Mucosa of gallbladder (tissue), 1 donor: ENCODE measurements at regions not wholly inside any gene's neighbourhood (a gene's known extent, or its start where the extent isn't known, plus 50 kb on each side); places are given as distances from the start of the nearest gene placed in this dataset.
A peak's percentile ranks its signal among the peaks of the same experiment; 100 is the strongest.

Experiments used
- DNase-seq: peaks from one replicate; pipeline ENCODE4 v3.0.0-alpha.2; 2020; ENCODE audit warnings: low spot score
- donor health status: DM: no; HTN: no; CAD: no.

DNA sequence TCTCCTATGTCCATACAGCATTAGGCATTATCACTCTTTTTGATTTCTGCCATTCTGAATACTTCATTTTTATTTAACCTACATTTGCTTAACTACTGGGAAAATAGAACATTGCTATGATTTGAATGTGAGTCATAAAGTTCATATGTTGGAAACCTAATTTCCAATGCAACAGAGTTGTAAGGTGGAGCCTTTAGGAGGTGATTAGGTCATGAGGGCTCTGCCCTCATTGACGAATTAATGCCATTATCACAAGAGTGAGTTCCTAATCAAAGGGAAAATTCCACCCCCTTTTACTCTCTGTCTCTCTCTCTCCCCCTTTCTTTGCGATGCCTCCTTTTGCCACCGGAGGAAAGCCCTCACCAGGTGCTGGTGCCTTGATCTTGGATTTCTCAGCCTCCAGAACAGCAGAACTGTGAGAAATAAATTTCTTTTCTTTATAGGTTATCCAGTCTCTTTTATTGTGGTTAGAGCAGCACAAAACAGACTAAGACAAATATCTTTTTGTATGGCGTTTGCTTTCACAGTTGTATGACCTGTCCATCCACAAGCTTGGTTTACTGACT is 180.1 kb upstream of the ARID2 start:
- no peak for DNase-seq

DNA sequence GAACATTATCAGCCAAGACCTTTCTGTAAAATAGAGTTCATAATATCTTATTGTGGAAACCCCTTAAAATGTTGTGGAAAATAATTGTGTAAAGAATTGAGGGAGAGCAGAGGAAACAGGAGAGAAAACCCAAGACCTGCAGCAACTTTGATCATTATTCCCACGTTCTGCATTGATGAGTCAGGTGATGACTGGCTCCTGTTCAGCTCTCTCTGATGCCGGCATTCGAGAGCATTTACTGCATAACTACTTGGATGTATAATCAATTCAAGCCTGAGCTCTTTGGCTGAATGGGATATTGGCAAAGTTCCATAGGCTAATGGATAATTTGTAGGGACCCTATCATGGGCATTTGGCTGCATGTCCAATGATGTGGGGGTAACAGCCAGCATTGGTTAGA is 176.3 kb upstream of the ARID2 start:
- no peak for DNase-seq

DNA sequence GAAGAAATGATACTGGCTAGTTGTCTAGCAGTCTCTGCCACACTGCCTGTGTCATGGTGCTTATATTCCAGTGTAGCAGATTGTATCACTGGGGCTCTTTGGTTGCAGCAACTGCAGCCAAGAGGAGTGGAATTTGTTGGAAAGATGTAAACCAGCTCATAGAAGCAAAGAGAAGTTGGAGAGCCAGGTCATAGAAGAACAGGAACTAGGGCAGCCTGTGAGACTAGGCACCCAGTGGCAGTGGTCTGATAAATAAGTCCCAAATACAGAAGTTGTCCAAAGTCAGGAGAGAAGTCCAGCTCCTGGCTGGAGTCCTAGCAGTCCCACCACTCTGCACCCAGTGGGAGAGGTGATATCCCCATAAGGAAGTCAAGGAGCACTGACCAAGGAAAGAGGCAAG is 172.5 kb upstream of the ARID2 start:
- no peak for DNase-seq

DNA sequence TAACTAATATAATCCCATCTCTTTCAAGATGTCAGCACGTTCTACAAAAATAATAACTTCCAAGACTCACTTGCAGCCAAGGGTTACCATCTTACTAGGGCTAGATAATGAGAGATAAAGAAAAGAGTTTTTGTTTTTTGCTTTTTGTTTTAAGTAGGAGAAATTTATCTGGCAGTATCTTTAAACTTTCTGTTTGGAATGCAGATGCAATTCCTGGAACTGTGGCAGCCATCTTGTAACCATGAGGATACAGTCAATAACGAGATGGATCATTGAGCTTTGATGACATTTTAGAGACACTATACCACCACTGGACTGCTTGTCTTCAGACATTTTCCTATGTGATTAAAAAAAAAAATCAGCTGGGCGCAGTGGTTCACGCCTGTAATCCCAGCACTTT is 171.2 kb upstream of the ARID2 start:
- no peak for DNase-seq

DNA sequence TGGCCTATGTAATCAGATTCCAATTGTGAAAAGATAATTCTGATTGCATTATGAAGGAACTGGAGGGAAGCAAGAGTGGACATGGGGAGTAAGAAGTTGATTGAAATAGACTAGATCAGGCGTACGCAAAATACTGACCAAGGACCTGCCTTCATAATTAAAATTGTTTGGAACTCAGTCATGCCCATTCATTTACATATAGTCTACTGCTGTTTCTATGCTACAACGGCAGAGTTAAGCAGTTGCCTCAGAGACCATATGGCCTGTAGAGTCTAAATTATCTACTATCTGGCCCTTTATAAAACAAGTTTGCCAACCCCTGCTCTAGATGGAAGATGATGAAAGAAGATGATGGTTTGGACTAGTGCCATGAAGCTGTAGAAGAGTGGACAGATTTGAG is 170.0 kb upstream of the ARID2 start:
- DNase-seq: no peak

DNA sequence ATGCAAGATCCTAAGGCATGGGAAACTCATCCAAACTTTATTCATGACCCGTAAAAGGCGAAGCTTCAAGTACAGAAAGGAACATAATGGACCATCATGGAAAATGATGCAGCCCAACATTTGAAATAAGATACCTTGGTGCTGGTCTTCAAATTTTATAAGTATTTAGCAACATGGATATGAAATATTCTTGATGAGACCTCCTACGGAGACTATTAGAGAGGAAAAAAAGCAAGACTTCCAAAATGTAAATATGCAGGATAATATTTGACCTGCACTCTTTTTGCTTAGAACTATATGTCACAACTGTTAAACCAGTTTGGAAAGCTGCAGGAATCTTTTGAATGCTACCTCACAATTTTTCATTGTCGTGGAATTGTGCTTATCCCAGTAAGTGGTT is 168.8 kb upstream of the ARID2 start:
- no peak for DNase-seq

GRCh38 chr12:45561488-45561887 is 168.0 kb upstream of the ARID2 start:
- DNase-seq: no peak

DNA sequence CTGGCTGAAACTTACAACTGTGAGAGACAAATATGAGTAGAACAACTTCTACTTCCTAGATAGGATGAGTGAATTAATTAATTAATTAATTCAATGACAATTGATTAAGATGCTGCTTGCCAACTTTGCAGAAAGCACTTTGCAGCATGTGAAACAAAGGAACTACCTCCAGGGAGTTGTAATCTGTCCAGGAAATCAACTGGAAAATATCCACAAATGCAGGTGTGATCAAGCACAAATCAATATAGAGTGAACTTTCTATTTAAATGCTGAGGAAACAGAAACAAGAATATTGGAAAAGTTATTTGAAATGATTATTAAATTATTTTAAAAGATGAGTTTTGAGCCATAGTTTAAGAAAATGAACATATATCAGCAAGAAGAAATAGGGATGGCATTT is 163.9 kb upstream of the ARID2 start:
- no peak for DNase-seq

DNA sequence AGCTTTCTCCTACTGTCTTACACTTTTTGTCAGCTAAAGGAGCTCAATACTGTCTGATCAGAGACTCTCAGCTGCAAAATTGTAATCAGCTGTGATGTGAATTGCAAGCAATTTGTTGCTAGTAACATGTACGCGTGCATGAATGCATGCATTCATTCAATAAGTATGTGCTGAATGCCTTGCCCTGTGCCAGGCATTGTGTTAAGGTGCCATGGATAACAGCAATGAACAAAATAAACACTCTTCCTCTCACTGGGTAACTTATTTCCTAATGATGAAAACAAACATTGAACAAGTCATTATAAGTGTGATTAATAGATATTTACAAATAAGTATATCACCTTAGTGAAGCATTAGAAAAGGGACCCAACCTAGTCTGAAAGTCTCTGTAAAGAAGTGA is 163.2 kb upstream of the ARID2 start:
- no peak for DNase-seq

DNA sequence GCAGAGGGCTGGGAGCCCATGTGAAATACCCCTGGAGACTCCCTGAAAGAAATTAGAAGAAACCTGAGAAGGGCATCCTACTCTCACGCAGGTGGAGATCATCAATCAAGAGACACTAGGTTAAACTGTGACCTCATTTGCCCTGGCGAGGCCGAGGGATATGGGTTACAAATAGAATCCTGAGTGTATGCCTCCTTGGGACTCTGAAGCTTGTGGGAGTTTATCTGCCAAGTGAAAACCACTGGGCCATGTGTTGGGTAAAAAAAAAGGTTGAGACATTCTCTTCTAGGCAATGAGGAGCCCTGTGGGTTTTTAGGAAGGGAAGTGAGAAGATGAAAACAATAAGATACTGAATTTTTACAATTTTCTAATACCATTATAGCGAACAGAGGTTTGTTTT is 160.7 kb upstream of the ARID2 start:
- DNase-seq: no peak

DNA sequence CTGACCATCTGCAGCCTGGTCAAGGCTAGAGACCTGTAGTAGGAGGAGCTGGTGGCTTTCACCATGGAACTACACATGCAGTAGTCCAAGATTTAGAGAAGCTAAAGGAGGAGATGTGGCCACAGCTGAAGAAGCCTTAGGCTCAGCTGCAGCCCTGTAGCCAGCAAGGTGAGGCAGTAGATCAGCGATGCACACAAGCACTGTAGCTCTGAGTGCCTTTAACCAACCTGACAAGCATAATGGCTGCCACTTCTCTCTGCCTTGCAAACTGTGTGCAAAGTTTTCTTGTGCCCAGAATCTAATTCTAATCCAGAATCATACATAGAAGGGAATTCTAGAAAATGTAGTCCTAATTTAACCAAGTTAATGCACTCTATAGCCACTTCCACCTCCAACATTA is 159.0 kb upstream of the ARID2 start:
- DNase-seq: no peak

- DNase-seq: peak; percentile 70
Observed at GRCh38 chr12:45572114-45572513, 157.4 kb upstream of the ARID2 start.

GRCh38 chr12:45575417-45575816 is 154.1 kb upstream of the ARID2 start:
- no peak for DNase-seq

GRCh38 chr12:45575823-45576475 is 153.6 kb upstream of the ARID2 start:
- no peak for DNase-seq

DNA sequence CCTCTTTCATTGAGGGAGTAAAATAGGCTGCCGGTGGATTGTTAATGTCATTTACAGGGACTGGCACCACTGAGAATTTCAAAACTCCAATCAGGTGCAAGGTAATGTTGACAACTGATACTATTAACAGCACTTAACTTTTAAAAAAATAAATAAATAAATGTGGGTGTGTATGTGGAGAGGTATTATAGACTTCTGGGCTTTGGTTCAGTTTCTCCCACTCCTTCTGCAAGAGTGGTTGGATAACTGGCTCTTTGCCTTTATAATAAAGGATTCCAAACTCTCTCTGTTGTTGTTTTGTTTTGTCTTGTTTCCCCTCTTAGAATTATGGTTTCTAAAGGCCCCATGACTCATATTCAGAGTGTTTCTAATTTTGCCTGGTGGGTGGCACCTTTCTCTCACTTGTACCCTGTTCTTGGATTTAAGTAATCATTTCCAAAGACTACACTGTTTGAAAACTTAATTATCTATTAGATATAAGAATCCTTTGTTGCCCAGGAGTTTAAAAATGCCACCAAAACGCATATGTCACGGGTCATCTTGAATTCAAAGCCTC is 151.6 kb upstream of the ARID2 start:
- no peak for DNase-seq

GRCh38 chr12:45580356-45580969 is 149.0 kb upstream of the ARID2 start:
- DNase-seq: no peak

DNA sequence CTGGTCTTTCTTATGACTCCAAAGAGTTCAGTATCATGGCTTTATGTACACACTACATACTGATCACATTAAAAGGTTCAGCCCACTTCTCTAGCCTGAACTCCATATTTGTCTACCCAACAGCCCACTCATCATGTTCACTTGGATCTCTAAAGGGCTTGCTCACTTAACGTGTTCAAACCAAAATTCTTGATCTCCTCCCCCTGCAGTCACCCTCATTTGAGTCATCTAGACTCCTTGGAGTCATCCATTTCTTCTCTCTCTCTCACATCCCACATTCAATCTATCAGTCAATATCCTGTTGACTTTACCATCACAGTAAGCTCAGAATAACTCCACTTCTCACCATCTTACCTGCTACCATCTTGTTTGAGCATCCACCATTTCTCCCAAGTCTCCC is 148.4 kb upstream of the ARID2 start:
- DNase-seq: no peak

GRCh38 chr12:45582536-45582935 is 147.0 kb upstream of the ARID2 start:
- DNase-seq: no peak

GRCh38 chr12:45582986-45583659 is 146.4 kb upstream of the ARID2 start:
- DNase-seq: no peak

DNA sequence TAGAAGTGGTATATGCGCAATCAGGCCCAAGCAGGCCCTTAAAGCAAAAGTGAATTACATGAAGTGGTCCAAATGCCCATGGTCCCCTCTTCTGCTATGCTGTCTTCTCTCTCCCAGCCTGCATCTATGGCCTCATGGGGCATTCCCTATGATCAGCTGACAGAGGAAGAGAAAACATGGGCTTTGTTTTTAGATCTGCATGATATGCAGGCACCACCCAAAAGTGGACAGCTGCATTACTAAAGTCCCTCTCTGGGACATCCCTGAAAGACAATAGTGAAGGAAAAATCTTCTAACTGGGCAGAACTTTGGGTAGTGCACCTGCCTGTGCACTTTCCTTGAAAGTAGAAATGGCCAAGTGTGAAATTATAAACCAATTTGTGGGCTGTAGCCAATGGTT is 145.2 kb upstream of the ARID2 start:
- no peak for DNase-seq

DNA sequence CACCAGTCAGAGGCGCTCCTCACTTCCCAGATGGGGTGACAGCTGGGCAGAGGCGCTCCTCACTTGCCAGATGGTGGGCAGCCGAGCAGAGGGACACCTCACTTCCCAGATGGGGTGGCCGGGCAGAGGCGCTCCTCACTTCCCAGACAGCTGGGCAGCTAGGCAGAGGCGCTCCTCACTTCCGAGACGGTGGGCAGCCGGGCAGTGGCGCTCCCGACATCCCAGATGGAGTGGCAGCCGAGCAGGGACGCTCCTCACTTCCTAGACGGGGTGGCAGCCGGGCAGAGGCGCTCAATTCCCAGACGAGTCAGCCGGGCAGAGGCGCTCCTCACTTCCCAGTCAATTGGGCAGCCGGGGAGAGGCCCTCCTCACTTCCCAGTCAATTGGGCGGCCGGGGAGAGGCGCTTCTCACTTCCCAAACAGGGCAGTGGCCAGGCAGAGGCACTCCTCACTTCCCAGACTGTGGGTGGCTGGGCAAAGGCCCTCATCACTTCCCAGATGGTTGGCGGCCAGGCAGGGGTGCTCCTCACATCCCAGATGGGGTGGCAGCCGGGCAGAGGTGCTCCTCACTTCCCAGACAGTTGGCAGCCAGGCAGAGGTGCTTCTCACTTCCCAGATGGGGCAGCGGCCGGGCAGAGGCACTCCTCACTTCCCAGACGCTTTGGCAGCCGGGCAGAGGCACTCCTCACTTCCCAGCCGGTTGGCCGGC is 143.8 kb upstream of the ARID2 start:
- DNase-seq: no peak

DNA sequence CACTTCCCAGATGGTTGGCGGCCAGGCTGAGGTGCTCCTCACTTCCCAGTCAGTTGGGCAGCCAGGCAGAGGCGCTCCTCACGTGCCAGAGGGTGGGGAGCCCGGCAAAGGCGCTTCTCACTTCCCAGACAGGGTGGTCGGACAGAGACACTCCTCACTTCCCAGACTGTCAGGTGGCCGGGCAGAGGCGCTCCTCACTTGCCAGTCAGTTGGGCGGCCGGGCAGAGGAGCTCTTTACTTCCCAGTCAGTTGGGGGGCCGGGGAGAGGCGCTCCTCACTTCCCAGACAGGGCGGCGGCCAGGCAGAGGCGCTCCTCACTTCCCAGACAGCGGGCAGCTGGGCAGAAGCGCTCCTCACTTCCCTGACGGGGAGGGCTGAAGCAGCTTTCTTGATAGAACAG is 143.0 kb upstream of the ARID2 start:
- DNase-seq: no peak
